HG03196 (cell line): ENCODE measurements at regions not wholly inside any gene's neighbourhood (a gene's known extent, or its start where the extent isn't known, plus 50 kb on each side); places are given as distances from the start of the nearest gene placed in this dataset.
"Not testable (repeated sequence)": the region's sequence is repeated elsewhere in the genome, so short reads cannot be mapped to it uniquely, and the experiment has no call there.

Source experiments
- ATAC-seq: cut with Tn5 transposase; IDR thresholded peaks from one replicate; pipeline ENCODE4 v1.9.1; 2021; ENCODE audit not compliant: unreplicated experiment

DNA sequence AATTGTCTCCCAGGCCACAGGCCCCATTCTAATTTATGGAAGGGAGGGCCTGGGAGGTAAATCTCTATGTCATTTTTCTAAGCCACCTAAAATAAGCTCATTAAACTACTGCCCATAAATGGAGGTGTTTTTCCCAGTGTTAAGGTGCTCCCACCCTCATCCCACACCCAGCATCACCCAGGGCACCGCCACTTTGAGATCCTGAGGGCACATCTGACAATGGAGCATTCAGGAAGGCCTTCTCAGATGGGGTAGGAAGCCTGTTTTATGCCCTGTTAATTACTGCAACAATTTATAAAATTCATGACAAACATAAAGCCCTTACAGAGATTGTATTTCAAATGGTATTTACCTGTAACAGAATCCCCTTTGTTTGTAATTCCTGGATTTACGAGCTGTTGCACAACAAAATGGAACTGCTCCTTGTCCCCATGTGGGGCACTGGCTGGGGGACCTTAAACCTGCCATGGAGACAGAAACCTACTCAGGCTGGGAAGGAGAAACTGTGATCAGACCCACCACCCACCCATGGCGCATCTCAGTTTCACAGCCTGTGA is 319.5 kb upstream of the USP24 start:
- no peak for ATAC-seq

DNA sequence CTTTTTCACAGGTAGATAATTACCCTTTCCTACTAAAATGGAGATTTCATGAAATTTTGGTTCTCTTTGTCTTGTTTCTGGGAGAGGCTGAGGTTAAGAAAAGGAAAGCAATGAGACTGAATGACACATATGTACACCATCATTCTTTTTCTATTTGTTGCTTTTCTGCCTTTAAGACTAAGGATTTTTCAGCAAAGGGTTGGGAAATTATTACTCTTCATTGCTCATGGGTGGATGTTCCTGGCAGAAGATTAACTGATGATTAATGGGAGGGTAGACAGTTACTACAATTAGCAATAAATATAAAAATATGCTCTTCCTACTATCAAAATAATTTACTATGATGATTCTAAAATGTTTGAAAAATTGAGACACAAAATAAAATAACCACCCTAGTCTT is 316.5 kb upstream of the USP24 start:
- no peak for ATAC-seq

DNA sequence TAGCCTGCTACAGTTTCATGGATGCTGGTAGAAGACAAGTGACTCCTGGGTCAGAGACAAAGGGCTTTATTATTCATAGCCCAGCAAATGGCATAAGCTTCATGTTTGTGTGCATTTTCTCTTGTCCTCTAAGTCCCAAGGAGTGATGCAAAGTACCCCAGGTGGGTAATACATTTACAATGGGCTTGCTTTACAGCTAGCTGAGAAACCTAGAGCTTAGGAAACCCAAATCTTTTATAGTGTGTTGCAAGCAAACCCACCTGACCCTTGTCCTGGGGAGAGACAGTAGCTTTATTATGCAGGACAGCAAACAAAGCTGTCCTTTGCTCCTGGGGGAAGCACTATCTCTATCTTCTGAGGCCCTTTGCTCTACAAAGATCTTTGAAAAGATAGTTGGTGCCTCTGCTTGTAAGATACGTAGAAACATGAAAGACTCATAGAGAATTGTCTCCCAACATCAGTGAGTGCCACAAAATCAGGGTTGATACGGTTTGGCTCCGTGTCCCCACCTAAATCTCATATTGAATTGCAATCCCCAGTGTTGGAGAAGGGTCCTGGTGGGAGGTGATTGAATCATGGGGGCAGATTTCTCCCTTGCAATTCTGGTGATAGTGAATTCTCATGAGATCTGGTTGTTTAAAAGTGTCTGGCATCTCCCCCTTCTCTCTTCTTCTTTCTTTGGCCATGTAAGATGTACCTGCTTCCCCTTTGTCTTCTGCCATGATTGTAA is 315.8 kb upstream of the USP24 start:
- ATAC-seq = no peak

GRCh38 chr1:55529017-55529416 is 313.9 kb upstream of the USP24 start:
- ATAC-seq = no peak

DNA sequence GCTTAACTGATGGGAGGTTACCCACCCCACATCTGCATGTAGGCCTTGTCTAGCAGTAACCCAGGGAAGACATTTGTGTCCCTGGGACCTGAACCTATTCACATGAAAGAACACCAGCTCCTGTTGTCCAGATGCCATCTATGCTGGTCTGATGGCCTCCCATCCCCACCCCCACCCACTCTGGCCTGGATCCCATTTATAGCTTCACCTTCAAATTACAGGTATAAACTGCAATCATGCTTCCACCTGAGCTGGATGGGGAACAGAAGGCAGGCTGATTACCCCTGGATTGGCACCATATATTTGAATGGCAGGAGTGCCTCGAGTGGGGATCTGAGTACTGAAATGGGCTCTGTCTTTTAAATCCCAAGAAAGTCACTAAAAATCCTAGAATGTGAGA is 312.7 kb upstream of the USP24 start:
- no peak for ATAC-seq

GRCh38 chr1:55526716-55527115 is 311.6 kb upstream of the USP24 start:
- ATAC-seq = no peak

DNA sequence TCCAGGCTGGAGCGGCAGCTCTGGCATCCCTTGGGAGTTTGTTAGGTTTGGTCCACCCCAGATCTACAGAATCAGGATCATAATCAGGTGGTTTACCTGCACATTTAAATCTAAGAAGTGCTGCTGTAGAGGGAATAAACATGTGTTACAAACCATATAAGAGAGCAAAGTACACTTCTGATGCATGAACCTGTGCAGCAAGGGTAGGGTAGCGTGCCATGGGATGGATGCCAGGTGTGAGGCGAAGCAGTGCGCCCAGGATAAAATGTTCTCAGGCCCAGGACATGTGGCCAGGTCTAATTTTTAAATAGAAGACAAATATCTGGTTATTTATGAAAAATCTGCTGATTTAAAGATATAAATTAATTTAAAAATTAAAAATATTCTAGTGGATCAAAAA is 308.8 kb upstream of the USP24 start:
- no peak for ATAC-seq

GRCh38 chr1:55522982-55523381 is 307.8 kb upstream of the USP24 start:
- ATAC-seq = no peak

GRCh38 chr1:55522353-55522903 is 307.3 kb upstream of the USP24 start:
- ATAC-seq = no peak

DNA sequence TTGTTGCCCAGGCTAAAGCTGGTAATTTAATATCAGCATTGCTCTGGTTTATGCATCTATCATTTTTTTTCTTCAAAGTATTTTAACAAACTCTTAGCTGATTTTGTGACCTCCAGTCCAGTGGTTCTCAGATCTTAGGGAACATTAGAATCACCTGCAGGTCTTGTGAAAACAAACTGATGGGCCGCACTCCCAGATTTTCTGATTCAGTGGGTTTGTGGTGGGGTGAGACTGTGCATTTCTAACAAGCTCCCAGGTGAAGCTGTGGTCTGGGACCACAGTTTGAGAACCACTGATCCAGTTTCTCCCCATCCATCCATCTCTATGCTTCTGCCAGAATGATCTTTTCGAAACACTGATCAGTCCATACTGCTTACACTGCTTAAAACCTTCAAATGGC is 305.7 kb upstream of the USP24 start:
- ATAC-seq = no peak

- no peak for ATAC-seq
Measured at GRCh38 chr1:55519937-55520683, 304.9 kb upstream of the USP24 start.

DNA sequence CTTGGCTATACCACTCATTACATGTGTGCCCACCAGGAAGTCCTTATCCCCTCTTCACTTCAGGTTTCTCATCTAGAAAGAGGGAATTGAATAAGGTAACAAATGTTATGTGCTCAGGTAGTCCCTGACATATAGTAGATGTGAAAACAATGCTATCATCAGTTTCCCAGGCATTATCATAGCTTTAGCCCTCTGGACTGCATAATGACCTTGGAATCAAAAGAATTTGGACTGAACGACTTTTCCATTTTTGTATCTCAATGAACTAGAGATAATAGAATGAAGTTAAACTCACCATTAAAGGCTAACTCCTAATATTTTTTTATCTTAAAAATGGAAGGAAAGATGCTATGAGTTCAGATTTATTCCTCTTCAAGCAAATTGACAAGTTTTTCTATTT is 304.1 kb upstream of the USP24 start:
- ATAC-seq = no peak

DNA sequence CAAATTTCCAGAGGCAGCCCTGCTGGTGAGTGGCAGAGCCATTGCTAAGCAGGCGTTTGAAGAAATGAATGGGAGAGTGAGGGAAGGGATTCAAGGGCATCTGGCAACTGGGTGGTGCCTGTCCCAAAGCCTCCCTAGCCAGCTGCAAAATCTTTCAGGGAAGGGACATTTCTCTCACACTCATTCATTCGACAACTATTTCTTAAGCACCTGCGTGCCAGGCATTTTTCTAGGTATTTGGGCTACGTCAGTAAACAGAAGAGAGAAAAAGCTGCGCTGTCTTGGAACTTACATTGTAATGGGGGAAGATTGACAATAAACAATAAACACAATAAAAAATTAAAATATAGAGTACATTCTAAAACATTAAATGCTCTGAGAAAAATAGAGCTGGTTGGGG is 301.9 kb upstream of the USP24 start:
- no peak for ATAC-seq

DNA sequence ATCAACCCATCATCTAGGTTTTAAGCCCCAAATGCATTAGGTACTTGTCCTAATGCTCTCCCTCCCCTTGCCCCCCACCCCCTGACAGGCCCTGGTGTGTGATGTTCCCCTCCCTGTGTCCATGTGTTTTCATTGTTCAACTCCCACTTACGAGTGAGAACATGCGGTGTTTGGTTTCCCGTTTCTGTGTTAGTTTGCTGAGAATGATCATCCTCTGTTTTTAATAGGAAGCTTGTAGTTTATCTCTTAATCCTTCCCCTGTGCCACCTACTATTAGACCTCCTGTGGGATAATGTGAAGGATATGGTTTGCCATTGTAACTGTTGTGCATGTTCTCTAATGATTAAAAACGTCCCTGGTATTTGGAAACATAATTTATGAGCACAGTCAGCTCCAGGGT is 299.4 kb upstream of the USP24 start:
- ATAC-seq = not testable (repeated sequence)

GRCh38 chr1:55512466-55512865 is 297.3 kb upstream of the USP24 start:
- ATAC-seq = no peak

GRCh38 chr1:55507578-55507931 is 292.4 kb upstream of the USP24 start:
- no peak for ATAC-seq

GRCh38 chr1:55506740-55507577 is 291.8 kb upstream of the USP24 start:
- no peak for ATAC-seq

DNA sequence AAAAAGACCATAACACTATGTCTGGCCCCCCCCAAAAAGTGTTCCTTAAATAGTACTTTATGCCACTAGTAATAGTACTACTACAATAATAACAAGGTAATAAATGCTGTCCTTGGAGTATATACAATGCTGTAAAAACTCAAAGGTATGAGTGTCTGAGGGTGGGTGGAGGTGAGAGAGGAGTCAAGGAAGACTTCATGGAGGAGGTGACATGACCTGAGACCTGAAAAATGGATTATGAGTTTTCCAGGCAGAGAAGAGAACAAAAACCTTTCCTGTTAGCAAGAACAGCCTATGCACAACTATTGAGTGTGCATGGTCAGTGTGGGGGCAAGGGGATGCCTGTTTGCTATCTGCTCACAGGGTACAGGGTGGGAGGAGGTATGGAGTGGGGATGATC is 290.2 kb upstream of the USP24 start:
- no peak for ATAC-seq

DNA sequence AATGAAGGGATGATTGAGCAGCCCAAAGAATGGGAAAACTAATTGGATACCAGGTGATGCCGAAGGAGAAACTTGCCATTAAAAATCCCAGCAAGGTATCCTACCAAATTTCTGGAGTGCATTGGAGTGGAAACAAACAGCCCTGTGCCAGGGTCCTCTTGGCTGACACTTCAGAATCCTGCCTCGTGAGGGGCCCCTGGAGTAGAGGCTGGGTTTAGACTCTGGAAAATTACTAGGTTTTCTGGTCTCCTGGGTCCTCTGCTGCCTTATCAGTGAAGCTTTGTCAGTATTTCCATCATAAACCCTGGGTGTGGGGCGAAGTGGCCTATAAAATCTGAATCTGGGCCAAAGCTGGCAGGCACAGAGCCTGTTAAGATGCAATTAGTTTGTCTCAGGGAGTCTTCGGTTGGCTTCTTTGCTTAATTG is 289.2 kb upstream of the USP24 start:
- no peak for ATAC-seq

- ATAC-seq = no peak
Measured at GRCh38 chr1:55503663-55504305, 288.6 kb upstream of the USP24 start.

GRCh38 chr1:55500601-55501000 is 285.4 kb upstream of the USP24 start:
- ATAC-seq = no peak
